Stimulated activated CD4-positive, alpha-beta T cell treated with anti-CD3 and anti-CD28 coated beads, Interleukin-12 subunit alpha, Interleukin-12 subunit beta, amount 100 ng/mL, for 4 hours (primary cell): ENCODE measurements at regions not wholly inside any gene's neighbourhood (a gene's known extent, or its start where the extent isn't known, plus 50 kb on each side); places are given as distances from the start of the nearest gene placed in this dataset.
"Not testable (repeated sequence)": the region's sequence is repeated elsewhere in the genome, so short reads cannot be mapped to it uniquely, and the experiment has no call there.

ENCODE experiments used
- DNase-seq: peaks from one replicate; pipeline ENCODE4 v3.0.0-alpha.2; 2020

DNA sequence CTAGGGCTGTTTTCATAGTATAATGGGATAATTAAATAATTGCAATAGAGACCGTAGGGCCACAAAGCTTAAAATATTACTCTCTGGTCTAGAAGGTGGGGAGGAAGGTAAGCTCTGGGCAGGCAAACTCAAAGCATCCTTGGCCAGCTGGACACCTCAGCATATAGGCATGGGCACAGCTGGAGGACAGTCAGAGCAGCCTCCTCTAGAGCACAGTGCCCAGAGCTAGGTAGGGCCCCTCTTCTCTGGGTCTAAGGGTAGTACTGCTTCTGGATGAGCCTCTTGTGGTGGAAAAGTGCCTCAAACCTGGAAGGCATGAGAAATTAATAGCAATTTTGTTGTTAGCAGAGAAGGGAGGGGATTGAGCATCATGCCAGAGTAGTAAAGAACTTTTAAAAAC is 116.9 kb upstream of the FOXN2 start:
- no peak for DNase-seq

DNA sequence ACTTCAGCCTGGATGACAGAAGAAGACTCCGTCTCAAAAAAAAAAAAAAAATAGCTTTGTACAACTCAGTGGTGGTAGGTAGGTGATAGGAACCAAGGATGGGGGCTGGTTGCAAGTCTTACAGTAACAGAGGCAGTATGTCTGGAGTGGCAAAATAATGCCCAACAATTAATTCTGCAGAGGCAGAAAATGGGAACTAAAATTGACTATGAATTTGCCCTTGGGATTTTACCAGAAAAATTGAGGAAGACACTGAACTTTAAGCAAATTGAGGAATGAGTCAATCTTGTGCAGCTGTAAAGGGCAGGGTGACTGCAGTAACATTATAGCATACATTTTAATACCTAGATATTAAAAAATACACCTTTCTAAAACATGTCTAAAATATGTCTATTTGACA is 116.1 kb upstream of the FOXN2 start:
- DNase-seq: no peak

DNA sequence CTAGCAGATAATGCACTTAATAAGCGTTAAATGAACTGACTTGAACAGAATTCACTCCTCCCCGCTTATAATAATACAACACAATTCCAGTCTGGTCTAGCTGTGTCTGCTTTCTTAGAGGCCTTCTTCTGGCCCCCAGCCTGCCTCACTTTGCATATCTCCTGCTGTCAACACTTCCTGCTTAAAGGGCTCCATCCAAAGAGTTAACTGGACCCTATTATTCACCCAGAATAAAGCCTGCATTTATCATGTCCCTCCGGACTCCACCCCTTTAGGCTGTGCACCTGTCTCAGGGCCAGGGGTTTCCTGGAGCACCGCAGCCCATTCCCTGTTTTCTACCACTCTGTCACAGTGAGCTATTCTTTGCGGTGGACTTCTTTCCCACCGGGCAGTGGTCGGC is 115.4 kb upstream of the FOXN2 start:
- DNase-seq: no peak

DNA sequence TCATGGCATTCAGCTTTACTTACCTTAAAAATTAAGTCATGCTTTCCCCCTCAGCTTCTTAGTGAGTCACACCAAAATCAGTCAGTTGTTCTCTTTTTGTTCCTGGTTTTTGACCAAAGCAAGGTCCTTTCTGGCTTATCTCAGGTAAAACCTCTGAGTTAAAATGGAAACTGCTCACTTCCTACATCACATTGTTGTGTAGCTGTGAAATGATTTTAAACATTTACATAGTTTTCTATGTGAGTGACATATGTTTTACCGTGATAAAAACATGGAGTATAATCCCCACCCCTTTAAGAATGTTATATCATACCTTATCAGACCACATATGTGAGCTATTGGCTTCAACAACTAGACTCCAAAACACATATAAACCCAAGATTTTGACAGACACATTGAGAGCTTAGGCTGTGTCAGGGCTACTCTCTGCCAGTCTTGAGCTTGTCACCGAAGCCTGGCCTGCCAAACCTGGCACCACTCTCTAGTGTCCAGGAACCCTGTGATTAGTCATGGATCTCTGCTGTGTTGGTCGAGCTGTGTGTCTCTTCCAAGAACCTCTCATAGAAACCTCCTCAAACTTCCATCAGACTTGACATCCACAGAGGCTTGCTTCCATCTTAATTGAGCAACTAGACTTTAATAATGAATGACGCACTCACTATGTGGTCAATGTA is 113.7 kb upstream of the FOXN2 start:
- DNase-seq: no peak

DNA sequence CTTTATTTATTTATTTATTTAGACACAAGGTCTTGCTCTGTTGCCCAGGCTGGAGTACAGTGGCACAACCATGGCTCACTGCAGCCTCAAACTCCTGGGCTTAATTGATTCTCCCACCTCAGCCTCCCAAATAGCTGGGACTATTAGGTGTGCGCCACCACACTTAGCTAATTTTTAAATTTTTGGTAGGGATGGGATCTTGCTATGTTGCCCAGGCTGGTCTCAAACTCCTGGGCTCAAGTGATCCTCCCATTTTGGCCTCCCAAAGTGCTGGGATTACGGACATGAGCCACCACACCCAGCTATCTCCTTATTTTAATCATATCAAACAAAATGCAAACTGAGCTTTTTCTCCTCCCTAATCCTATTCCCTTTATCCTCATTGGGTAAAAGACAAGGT is 113.0 kb upstream of the FOXN2 start:
- DNase-seq: not testable (repeated sequence)

DNA sequence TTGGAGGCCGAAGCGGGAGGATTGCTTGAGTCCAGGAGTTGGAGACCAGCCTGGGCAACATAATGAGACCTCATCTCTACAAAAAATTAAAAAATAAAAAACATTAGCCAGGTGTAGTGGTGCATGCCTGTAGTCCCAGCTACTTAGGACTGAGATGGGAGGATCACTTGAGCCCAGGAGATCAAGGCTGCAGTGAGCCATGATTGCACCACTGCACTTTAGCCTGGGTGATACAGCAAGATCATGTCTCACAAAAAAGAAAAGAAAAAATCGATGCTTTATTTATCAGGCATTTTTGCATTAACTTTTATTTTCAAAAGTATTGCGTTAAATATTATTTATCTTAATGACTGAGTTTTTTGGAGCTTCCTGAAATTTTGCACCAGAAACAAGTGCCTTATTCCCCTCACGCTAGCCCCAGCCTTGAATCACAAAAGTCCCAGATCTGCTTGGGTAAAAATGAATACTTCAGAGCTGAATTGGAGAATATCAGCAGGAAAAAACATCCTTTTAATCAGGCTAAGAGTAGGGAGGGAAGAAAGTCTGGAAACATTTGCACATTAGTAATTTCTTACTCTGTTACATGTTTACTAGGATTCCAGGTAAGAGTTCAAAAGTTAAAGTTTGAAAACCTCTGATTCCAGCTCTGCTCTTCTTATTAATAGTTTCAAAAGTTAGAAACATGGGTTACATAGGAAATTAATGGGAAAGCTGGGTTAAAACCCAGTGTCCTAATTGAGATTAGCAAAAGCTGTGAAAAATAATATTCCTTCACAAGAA is 111.4 kb upstream of the FOXN2 start:
- no peak for DNase-seq

DNA sequence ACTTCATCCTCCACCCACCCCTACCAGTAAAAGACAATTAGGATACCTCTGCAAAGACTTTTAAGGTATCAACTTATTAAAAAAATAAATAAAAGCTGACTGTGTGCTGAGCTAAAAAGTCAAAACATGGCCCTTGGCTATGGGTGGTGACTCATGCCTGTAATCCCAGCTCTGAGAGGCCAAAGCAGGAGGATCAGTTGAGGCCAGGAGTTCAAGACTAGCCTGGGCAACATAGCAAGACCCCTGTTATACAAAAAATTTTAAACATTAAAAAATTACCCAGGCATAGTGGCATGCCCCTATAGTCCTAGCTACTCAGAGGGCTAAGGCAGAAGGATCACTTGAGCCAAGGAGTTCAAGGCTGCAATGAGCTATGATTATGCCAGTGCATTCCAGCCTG is 110.8 kb upstream of the FOXN2 start:
- no peak for DNase-seq

DNA sequence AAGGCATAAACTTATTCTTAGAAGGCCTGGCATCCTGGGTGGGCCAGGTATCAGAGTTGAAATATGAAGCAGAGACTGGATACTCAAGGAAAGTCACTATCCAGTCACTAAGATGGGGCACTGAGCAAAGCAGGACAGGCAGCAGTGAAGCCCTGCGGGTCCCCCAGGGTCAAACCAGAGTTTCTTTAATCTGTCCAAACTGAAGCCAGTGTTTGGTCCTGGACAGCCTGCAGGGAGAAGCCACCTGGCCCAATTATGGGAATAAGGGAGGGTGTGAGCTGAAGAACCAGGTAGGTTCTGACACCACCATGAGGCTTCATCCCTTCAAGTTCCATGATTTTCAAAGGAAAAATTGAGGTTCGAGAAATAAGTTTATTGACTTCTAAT is 109.7 kb upstream of the FOXN2 start:
- no peak for DNase-seq

DNA sequence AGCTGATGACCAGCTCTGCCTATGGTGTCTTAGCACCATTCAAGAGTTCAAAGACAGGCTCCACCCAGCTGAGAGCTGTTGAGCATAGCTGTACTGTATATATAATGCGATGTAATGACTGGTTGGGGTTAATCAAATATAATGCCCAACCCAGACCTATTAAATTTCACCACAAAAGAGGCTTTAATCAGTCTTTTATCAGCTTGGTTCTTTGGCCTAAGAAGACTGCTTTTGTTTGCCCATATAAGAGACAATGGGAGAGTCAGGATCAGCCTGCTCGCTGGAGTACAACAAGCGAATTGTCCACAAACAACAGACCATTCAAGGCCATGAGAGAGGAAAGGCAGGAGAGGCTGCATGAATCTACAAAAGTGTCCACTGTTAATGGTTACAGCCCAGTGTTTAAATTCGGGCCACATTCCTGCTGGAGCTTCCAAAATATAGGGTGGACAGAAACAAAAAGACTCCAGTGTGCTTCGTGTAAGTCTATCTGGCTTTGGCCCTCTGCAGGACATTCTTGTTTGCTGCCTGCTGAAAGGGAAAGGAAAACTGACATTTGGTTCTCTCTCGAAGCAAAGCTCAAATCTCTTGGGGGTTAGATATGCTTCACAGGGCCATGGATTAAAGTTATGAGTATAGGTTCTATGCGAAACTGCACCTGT is 109.2 kb upstream of the FOXN2 start:
- no peak for DNase-seq

DNA sequence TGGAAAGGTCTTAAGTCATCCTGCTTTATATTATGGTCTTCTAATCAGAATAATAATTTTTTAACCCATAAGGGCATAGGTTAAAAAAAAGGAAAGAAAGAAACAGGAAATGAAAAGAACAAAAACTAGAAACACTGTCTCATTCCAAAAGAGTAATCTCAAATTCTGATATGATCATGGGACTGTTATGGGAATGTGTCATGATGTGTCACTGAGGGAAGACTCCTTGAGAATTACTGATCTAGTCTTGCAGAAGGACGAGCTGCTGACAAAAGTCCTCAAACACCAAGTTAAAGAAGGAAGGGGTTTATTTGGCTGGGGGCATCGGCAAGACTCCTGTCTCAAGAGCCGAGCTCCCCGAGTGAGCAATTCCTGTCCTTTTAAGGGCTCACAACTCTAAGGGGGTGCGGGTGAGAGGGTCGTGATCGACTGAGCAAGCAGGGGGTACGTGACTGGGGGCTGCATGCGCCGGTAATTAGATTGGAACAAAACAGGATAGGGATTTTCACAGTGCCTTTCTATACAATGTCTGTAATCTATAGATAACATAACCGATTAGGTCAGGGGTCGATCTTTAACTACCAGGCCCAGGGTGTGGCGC is 108.3 kb upstream of the FOXN2 start:
- DNase-seq: not testable (repeated sequence)

DNA sequence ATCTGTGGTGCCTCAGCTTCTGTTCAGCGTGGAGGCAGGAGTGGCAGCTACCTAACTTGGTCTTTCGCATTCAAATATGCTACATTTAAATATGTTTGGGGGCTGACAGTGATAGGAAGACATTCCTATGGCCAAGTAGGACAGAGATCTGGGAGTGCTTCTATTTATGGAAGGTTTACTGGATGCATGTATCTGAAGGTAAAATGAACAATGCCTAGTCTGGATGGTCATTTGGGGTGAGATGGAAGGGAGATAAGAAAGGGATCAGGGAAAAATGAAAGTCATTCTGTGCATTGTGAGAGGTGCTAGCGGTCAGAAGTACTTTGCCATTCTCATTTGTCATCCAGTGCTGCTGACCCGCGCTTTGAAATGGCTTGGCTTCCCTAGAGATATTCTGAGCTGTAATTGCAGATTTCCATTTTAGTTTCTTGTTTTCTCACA is 107.3 kb upstream of the FOXN2 start:
- no peak for DNase-seq

DNA sequence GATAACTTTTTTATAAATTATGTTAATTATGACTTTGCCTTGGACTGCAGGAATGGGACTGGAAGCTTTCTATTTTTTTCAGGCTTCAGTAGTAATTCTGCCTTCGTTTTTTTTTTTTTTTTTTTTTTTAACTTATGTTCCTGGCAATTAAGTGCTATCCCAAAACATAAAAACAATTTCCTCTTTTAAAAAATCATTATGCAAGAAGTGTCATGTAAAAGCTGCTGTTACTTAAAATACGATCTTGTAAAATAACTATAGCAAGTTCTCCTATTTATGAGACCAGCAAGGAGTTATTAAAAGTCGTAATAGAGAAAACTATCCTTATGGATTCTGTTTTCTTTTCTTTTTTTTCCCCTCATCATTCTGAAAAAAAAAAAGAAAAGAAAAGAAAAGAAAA is 106.6 kb upstream of the FOXN2 start:
- DNase-seq: no peak

DNA sequence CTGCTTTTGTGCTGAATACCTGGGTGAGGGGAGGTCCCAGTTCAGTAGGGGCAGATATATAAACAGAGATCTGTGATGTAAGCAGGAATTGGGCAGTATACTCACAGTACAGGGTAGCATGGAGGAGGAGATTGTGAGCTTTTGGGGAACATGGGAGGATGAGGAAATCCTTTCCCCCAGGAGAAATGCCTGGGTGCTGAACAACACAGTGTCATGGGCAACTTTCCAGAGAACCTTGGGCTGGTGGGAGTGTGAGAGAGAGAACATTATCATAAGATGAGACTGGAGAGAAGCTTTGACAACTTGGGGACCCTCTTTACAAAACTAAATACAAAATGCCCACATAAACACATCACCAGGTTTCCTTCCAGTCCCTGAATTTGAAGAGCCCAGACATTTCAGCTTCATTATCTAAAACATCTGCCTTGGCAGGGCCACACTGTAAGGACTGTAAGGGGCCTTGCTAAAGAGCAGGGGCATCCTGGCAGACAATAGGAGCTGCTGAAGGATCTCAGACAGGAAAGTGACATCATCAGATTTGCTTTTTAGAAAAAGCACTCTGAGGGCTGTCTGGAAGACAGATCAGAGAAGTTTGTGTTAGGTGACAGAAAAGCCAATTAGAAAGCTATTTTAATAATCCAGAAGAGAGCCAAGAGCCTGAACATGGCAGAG is 105.1 kb upstream of the FOXN2 start:
- DNase-seq: no peak

DNA sequence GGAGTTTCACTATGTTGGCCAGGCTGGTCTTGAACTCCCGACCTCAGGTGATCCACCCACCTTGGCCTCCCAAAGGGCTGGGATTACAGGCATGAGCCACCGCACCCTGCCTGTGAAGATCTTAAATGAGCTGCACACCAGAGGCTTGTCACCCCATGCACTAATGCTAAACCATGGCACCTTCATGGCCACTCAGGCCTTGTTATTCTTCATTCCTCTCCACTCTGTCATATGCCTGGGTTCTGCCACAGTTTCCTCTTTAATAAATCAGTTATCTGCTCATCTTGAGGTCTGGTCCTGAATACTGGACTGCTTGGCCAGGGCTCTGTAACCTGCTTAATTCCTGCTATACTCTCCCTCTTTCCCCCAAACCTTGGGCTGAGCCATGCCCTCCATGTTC is 104.3 kb upstream of the FOXN2 start:
- DNase-seq: no peak

DNA sequence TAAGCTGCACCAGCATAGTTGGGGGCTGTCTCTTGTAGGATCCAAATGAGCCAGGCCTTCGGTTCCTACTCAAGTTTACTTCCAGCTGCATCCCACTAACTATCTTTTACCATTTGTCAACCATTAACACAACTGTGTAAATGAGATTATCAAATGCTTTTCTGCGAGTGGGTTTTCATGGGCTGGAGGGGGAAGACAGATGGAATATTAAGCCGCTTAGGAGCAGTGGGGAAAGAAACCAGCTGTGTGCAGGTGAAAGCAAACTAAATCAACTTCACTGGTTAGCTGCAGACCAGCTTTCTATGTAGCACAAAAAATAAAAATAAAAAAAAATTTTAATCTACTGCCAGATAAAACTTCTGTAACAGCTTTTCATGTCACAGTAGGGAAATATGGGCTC is 100.8 kb upstream of the FOXN2 start:
- no peak for DNase-seq

DNA sequence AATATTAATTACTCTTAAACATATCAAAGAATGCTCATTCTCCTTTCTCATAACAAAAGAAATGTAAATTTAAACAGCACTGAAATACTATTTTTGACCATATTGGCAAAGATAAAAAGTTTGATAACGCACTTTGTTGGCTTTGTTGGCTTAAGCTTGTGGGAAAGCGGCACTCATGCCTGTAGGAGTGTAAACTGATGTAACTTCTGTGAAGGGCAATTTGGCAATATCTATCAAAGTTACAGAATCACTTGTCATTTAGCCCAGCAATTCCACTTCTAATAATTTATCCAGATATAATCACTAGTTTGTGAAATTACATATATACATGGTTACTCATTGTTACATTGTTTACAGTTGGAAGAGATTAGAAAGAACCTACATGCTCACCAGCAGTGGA is 96.3 kb upstream of the FOXN2 start:
- no peak for DNase-seq

DNA sequence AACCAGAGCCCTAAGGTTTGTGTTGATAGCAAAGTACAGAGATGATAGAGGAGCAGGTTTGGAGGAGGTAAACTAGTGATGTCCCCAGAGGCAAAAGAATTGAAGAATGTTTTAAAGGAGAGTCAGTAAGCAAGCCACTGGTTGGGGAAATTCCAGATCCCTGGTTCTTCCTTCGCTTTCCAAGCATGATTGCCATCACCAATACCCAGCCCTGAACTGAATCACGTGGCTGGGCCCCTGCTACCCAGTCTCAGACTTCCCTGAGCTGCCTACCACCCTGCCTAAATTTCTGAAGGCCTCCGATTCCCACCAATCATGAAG is 95.3 kb upstream of the FOXN2 start:
- DNase-seq: no peak

DNA sequence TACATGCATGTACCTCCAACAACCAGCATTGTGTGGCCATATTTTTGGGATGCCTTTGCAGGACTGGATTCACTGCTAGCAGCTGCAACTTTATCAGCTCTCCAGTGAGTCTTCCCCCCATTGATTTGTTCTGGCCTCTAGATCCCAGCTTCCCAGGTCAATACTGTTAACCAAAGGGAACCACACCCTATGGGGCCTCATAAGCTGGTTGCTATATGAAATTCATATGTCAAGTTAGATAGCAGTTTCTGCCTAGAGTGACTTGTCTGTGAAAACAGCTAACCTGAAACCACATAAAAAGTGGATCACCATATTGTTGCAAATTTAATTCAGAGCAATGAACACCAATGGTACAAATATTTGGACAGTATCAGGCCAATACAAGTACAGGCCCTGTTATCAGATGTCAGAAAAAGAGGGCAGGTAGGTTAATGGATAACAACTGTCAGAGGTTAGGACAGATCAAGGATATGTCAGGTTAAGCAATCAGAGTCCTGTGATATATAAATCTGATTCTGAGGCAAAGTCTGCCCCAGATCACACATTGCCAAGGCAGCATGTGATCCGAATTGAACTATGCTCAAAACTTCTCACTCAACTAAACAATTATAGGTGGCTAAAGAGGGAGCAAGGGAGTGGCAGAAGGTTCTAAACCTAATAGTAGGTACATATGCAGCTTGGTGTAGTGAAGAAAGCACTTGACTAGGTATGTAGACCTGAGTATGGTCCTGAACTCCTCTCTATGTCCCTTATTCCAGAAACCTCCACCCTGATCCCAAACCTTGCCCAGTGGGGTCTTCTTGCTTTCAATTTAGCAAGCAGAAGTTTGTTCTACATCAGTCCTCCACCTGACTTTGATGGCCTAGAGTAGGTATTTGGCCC is 94.7 kb upstream of the FOXN2 start:
- DNase-seq: no peak

DNA sequence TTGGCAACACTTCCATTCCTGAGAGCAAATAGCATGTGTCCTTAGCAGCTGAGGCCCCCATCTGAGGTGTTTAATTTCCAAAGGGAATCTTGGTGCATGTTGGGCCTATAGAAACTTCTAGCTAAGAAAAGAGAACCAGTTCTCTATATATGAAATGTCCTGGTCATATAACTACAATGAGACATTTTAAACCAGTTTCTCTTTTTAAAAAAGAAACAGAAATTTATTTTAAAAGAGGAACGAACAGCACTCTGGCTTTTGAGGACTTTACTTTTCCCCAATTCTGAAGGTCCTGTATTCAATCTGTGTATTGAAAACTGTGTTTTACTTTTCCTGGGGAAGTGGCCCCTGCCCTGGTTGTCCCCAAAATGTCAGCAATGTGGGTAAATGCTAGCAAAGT is 94.0 kb upstream of the FOXN2 start:
- no peak for DNase-seq

DNA sequence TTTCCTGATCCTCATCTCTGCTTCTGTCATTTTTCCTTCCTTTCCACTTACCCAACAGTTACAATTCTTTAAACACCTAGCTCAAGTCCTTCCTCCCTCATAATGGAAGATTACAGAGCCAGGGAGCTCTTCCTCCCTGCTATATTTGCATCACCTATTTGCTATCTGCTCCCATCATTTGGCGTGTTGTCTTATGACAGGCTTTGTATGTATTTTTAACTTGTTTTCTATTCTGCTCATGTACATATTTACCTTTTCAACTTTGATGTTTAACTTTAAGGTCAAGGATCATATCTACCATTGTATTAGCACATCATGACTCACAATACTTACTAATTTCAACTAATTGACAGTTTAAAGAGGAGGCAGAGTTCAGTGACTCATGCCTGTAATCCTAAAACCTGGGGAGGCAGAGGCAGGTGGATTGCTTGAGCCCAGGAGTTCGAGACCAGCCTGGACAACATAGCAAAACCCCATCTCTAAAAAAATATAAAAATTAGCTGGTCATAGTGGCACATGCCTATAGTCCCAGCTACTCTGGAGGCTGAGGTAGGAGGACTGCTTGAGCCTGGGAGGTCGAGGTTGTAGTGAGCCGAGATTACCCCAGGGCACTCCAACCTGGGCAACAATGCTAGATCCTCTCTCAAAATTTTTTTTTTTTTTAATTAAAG is 92.5 kb upstream of the FOXN2 start:
- no peak for DNase-seq

DNA sequence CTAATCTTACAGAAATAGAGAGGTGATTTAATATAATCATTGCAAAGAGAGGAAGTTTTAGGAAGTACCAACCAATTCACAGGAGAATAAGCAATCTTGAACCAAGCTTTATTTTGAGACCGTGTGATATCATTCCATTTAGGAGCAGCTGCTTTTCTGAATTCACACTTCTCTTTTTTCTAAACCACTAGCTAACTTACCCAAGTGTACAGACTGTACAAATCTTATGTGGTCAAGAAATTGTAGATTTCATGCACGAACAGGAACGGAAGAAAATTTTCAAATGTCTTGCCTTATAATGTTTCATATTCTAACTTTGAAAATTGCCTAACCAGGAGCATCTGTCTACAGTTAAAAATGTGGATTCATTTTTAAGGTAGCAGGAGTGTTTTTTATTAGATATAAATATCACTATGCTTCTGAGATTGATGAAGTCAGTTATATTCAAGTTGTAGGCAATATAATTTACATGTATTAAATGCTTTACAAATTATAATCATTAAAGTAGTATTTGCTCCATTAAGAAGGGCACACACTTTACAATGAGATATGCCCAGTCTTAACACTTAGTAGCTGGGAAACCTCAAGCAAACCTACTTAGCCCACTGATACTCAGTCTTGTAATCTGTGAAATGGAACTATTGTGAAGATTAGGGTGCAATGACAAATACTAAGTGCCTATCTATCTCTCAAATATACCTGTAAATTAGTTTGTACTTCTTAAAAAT is 86.7 kb upstream of the FOXN2 start:
- DNase-seq: no peak
